NCI-H2196 treated with DMSO at 0.1 percent for 48 hours (cell line): ENCODE measurements at regions not wholly inside any gene's neighbourhood (a gene's known extent, or its start where the extent isn't known, plus 50 kb on each side); places are given as distances from the start of the nearest gene placed in this dataset.

Source experiments
- DNase-seq: peaks from one replicate; lab custom pipeline; 2025; ENCODE audit not compliant: unreplicated experiment; lab: John Stamatoyannopoulos, UW

- DNase-seq = no peak
Observed at GRCh38 chr22:49260681-49261580, 566.7 kb downstream of the BRD1 start.

DNA sequence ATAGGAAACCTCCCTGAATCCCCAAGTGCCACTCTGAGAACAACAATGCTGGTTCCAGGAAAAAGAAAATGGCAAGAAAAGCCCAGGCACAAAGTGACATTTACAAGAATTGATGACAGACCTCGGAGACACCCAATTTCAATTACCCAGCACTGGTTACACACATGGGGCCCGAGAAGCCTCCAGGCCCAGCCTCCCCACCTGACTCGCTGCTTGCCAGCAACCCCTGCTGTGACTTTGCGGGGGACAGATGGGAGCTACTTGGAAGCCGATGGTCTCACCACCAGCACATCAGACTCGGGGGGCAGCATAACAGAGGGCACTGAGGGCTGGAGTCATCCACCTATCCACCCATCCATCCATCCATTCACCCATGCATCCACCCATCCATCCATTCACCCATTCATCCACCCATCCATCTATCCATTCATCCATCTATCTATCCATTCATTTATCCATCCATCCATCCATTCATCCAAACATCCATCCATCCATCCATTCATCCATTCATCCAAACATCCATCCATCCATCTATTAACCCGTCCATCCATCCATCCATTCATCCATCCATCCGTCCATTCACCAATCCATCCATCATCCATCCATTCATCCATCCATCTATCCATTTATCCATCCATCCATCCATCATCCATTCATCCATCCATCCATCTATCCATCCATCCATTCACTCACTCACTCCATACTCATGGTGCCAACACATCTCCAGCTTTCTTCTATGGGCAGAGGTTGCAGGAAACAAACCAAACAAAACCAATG, 567.6 kb downstream of the BRD1 start:
- DNase-seq = no peak

- DNase-seq = no peak
Observed at GRCh38 chr22:49258107-49259010, 569.3 kb downstream of the BRD1 start.

DNA sequence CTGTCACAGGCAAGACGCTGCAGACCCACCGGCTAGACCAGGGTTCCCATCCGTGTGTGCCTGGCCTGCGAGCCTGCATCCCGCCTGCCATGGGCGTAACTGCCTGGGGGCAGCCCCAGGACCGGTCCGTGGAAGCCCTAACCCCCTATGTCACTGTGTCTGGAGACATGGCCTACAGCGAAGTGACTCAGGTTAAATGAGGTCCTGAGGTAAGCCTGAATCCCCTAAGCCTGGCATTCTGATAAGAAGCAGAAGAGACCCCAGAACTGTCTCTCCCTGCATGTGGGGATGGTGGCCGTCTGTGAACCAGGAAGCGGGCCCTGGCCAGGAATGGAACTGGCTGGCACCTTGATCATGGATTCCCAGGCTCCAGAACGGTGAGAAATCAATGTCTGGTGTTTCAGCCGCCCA, 570.1 kb downstream of the BRD1 start:
- DNase-seq = no peak

- DNase-seq = no peak
Observed at GRCh38 chr22:49255741-49256318, 571.8 kb downstream of the BRD1 start.

GRCh38 chr22:49255154-49255553, 572.5 kb downstream of the BRD1 start:
- DNase-seq = no peak

GRCh38 chr22:49253656-49254055, 574.0 kb downstream of the BRD1 start:
- DNase-seq = no peak

DNA sequence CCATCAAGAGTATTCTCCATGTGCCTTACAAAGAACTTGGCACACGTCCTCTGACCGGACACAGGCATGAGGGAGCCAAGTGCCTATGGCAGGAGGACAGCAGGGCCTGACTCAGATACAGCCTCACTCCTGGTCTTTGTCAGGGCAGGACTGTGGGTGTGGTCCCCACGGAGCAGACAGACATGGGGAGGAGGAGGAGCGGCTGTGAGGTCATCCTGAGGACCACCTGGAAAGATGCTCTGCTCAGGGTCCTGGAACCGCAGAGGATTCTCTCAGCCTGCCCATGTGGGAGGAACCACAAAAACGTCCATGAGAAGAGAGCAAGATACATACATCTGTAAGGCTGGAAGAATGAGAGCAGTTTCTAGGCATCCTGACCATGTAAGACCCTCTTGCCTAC, 576.3 kb downstream of the BRD1 start:
- DNase-seq = no peak

DNA sequence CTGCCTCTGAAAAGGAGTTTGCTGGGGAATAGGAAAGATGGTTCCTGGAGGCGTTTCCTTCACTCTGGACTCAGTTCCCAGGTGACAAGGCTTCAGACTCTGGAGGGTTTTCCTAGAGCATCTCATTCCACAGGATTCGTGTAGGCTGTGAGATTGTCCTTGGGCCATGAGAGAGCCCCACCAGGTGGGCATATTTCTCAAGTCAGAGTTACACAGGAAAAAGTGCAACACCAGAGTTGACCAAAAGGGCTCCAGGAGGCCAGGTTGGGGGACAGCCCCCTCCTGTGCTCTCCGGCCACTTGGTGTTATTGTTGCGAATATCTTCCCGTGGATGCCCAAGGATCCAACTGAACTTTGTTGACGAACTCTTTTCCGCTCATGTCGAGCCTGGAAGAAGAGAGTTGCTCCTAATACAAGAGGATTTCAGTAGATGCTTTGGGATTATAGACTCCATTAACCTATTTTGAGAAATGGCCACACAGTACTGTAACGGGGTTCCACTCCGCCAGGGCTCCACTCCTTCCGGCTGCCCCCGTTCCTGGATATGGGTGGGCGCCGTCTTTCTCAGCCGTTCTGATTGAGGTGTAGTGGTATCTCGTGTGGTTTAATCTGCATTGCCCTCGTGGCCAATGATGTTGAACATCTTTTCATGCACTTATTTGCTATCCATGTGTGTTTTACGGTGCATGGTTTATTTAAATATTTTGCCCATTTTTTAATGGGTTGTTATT, 580.3 kb downstream of the BRD1 start:
- no peak for DNase-seq

GRCh38 chr22:49244466-49245420, 582.9 kb downstream of the BRD1 start:
- DNase-seq = no peak

- no peak for DNase-seq
Observed at GRCh38 chr22:49243965-49244364, 583.7 kb downstream of the BRD1 start.

DNA sequence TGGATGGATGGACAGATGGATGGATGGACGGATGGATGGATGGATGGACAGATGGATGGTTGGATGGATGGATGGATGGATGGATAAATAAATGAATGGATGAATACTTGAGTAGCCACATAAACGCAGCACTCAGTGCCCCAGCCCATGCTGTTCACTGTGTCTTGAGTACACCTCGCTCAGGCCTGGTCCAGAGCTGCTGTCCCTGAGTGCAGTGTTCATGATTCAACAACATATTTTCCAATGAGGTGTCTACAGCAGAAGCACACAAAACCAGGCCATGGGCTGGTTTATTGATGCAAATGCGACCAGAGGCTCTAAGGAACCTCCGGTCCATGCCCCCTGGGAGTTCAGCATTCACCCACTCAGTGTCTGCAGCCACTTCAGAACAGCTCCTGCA, 584.3 kb downstream of the BRD1 start:
- no peak for DNase-seq

DNA sequence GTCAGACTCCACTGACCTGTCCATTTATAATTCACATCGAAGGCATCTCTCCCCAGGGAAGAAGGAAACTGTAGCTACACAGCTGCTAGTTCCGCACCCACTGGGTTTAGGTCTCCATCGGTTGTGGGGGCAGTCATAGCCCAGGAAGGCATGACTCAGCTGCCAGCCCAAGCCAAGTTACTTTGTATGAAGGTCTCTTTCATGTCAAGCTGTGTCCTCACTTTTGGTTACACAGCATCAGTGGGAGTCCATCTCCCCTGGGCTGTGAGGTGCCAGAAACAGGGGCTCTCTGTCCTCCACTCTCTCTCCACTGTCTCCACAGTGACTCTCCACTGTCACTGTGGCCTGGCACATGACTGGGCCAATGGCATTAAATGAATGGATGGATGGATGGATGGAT, 585.2 kb downstream of the BRD1 start:
- DNase-seq = no peak

DNA sequence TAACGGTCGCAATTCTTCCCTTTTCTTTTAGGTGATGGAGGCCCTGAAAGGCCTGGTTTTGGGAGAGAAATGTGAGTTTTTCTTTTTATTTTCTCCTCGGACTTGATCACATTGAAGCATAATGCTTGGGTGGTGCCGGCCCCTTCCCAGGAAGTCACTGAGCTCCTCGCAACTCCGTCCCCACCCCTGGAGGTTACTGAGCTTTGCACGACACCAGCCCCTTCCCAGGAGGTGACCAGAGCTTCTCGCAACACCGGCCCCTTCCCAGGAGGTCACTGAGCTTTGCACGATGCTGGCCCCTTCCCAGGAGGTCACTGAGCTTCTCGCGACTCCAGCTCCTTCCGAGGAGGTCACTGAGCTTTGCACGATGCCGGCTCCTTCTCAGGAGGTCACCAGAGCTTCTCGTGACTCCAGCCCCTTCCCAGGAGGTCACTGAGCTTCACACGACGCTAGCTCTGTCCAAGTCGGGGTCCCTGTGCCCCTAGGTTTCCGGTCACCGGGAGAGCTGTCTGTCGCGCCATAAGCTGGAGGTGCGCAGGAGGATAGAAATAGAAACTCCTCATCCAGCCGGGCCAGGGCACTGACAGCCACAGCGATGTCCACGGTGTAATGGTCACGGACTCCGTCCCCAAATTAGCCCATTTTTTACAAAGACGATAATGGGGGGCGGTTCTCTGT, 586.4 kb downstream of the BRD1 start:
- DNase-seq = no peak

GRCh38 chr22:49240472-49240871, 587.2 kb downstream of the BRD1 start:
- no peak for DNase-seq

DNA sequence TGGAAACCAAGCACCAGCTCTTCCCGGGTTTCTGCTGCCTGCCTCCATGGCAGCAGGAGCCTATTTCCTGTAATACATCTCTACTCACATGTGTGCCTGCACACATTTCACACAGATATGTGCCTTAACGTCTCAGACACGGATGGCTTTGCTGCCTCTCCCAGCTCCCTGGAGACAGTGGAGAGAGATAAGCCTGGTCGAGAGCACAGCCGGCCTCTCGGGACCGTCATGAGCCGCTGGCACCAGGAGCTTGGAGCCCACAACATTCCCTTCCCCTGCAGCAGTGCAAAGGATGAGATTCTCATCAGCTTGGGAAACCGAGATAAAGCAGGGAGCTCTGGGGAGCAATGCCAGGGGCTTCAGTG, 587.7 kb downstream of the BRD1 start:
- DNase-seq = no peak

DNA sequence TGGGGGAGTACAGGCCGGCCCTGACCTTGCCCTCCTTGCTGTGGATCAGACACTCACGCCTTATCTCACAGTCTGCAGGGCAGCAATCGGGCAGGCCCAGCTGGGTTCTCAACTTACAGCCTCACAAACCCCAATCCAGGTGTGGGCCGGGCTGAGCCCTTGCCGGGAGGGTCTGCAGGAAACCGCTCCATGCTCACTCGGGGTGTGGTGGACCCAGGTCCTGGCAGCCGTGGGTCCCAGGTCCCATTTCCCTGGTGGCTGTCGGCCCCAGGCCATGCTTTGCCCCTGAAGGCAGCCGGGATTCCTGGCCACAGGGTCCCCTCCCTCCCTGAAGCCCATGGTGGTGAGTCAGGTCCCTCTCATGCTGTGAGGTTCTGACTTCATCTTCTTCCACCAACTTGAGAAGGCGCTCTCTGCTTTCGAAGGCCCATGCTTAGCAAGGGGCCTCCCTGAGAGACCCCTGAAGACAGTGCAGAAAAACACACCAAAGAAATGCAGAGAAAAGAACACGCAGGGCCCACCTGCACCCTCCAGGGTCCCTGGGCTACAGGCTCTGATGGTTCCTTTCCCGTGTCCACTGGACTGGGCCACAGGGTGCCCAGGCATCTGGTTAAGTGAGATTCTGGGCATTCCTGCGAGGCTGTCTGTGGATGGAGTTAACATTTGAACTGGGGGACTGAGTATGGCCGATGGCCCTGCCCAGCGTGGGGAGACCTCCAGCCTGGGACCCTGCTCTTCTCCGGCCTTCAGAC, 588.2 kb downstream of the BRD1 start:
- DNase-seq = no peak
